GM18499 (cell line): ENCODE measurements at regions not wholly inside any gene's neighbourhood (a gene's known extent, or its start where the extent isn't known, plus 50 kb on each side); places are given as distances from the start of the nearest gene placed in this dataset.

Experiments used
- ATAC-seq: cut with Tn5 transposase; IDR thresholded peaks from one replicate; pipeline ENCODE4 v1.9.1; 2021; ENCODE audit warnings: moderate number of reproducible peaks; ENCODE audit not compliant: insufficient read depth, unreplicated experiment

- no peak for ATAC-seq
Observed at GRCh38 chr3:28078536-28078935, 162.9 kb upstream of the CMC1 start.

- no peak for ATAC-seq
Observed at GRCh38 chr3:28080716-28081115, 160.7 kb upstream of the CMC1 start.

GRCh38 chr3:28081533-28081947 is 159.9 kb upstream of the CMC1 start:
- peak; percentile 51 for ATAC-seq

- ATAC-seq, result no peak
Observed at GRCh38 chr3:28087591-28087990, 153.8 kb upstream of the CMC1 start.

- no peak for ATAC-seq
Observed at GRCh38 chr3:28088811-28089526, 152.4 kb upstream of the CMC1 start.

GRCh38 chr3:28089527-28089897 is 151.9 kb upstream of the CMC1 start:
- ATAC-seq, result no peak

GRCh38 chr3:28099296-28099695 is 142.1 kb upstream of the CMC1 start:
- no peak for ATAC-seq

- ATAC-seq, result no peak
Observed at GRCh38 chr3:28101705-28102104, 139.7 kb upstream of the CMC1 start.

- ATAC-seq, result no peak
Observed at GRCh38 chr3:28103861-28104260, 137.6 kb upstream of the CMC1 start.

- ATAC-seq, result no peak
Observed at GRCh38 chr3:28104896-28105534, 136.4 kb upstream of the CMC1 start.

- no peak for ATAC-seq
Observed at GRCh38 chr3:28109829-28110228, 131.6 kb upstream of the CMC1 start.

- no peak for ATAC-seq
Observed at GRCh38 chr3:28110869-28111268, 130.6 kb upstream of the CMC1 start.

- ATAC-seq, result no peak
Observed at GRCh38 chr3:28114893-28115292, 126.5 kb upstream of the CMC1 start.

GRCh38 chr3:28115316-28115715 is 126.1 kb upstream of the CMC1 start:
- ATAC-seq, result no peak

GRCh38 chr3:28117598-28117997 is 123.8 kb upstream of the CMC1 start:
- ATAC-seq, result no peak

GRCh38 chr3:28118087-28118486 is 123.3 kb upstream of the CMC1 start:
- ATAC-seq, result no peak

GRCh38 chr3:28122227-28122626 is 119.2 kb upstream of the CMC1 start:
- no peak for ATAC-seq

GRCh38 chr3:28124882-28125281 is 116.5 kb upstream of the CMC1 start:
- ATAC-seq, result no peak

GRCh38 chr3:28125342-28125741 is 116.1 kb upstream of the CMC1 start:
- no peak for ATAC-seq

- no peak for ATAC-seq
Observed at GRCh38 chr3:28130836-28131235, 110.6 kb upstream of the CMC1 start.

- ATAC-seq, result no peak
Observed at GRCh38 chr3:28132941-28133340, 108.5 kb upstream of the CMC1 start.

GRCh38 chr3:28134198-28134597 is 107.2 kb upstream of the CMC1 start:
- no peak for ATAC-seq
